Right ventricle myocardium inferior (tissue), 1 donor: ENCODE measurements at regions not wholly inside any gene's neighbourhood (a gene's known extent, or its start where the extent isn't known, plus 50 kb on each side); places are given as distances from the start of the nearest gene placed in this dataset.

Source experiments
- ATAC-seq: fragments of 200-7000 bp; cut with Tn5 transposase; one replicate; pipeline ENCODE4 v1.9.1; 2020; ENCODE audit warnings: mild to moderate bottlenecking, moderate library complexity
- DNase-seq: peaks from one replicate; pipeline ENCODE4 v3.0.0; 2021; ENCODE audit errors: missing footprints
- intact Hi-C: fragments of 100-400 bp; cut with DNase I; formaldehyde crosslinking; loops from one replicate; pipeline ENCODE4 v1.11.0; 2022
- donor health status: DM: no; HTN: yes; CAD: no; lungs with severe emphysema.

- DNase-seq: no peak
- ATAC-seq: no peak
These were observed 388.4 kb upstream of the SPOCK3 start for GRCh38 chr4:167622481-167623240.

GRCh38 chr4:167623241-167623572 is 388.9 kb upstream of the SPOCK3 start:
- no peak for DNase-seq
- ATAC-seq: no peak
- intact Hi-C loops: no loop called here

More at GRCh38 chr4:167622481-167623240, 388.4 kb upstream of the SPOCK3 start:
- intact Hi-C loops: no loop called here

GRCh38 chr4:167629272-167629671 is 395.0 kb upstream of the SPOCK3 start:
- intact Hi-C loops: no loop called here
- ATAC-seq (no peak), DNase-seq (no peak)

GRCh38 chr4:167642250-167642649 is 408.0 kb upstream of the SPOCK3 start:
- intact Hi-C loops: no loop called here
- no peak for ATAC-seq
- DNase-seq: no peak

GRCh38 chr4:167645358-167645757 is 411.1 kb upstream of the SPOCK3 start:
- intact Hi-C loops: no loop called here
- no peak for DNase-seq
- ATAC-seq: no peak

- ATAC-seq (no peak), DNase-seq (peak; percentile 50)
- intact Hi-C loops: no loop called here
These were observed 418.0 kb upstream of the SPOCK3 start for GRCh38 chr4:167652267-167652666.

- DNase-seq: no peak
- intact Hi-C loops: no loop called here
- ATAC-seq: no peak
These were observed 403.6 kb upstream of the ANXA10 start for GRCh38 chr4:167688660-167689142.

- ATAC-seq (no peak), DNase-seq (no peak)
- intact Hi-C loops: no loop called here
These were observed 389.9 kb upstream of the ANXA10 start for GRCh38 chr4:167702391-167702790.

- intact Hi-C loops: no loop called here
- ATAC-seq: no peak
- DNase-seq: no peak
These were observed 380.8 kb upstream of the ANXA10 start for GRCh38 chr4:167711517-167711916.

GRCh38 chr4:167713756-167714155 is 378.6 kb upstream of the ANXA10 start:
- DNase-seq (no peak), ATAC-seq (no peak)
- intact Hi-C loops: no loop called here

- ATAC-seq: no peak
- intact Hi-C loops: no loop called here
- no peak for DNase-seq
These were observed 377.2 kb upstream of the ANXA10 start for GRCh38 chr4:167715176-167715575.

GRCh38 chr4:167717495-167717894 is 374.8 kb upstream of the ANXA10 start:
- DNase-seq (no peak), ATAC-seq (no peak)
- intact Hi-C loops: no loop called here

GRCh38 chr4:167721617-167722486 is 370.5 kb upstream of the ANXA10 start:
- intact Hi-C loops: no loop called here
- ATAC-seq: no peak
- no peak for DNase-seq

- intact Hi-C loops: no loop called here
- no peak for DNase-seq
- no peak for ATAC-seq
These were observed 369.9 kb upstream of the ANXA10 start for GRCh38 chr4:167722487-167722808.

- intact Hi-C loops: no loop called here
- no peak for ATAC-seq
- DNase-seq: no peak
These were observed 367.4 kb upstream of the ANXA10 start for GRCh38 chr4:167724941-167725340.

- DNase-seq (no peak), ATAC-seq (no peak)
- intact Hi-C loops: no loop called here
These were observed 361.6 kb upstream of the ANXA10 start for GRCh38 chr4:167730769-167731168.

GRCh38 chr4:167745024-167745687 is 347.2 kb upstream of the ANXA10 start:
- no peak for ATAC-seq
- intact Hi-C loops: no loop called here

GRCh38 chr4:167767281-167767680 is 325.1 kb upstream of the ANXA10 start:
- intact Hi-C loops: no loop called here
- DNase-seq: no peak
- ATAC-seq: no peak

More at GRCh38 chr4:167745024-167745687, 347.2 kb upstream of the ANXA10 start:
- no peak for DNase-seq

- ATAC-seq: no peak
- DNase-seq: no peak
- intact Hi-C loops: no loop called here
These were observed 317.7 kb upstream of the ANXA10 start for GRCh38 chr4:167774646-167775045.

- intact Hi-C loops: no loop called here
- DNase-seq (no peak), ATAC-seq (no peak)
These were observed 317.0 kb upstream of the ANXA10 start for GRCh38 chr4:167775375-167775774.
